HG03469 (cell line): ENCODE measurements at regions not wholly inside any gene's neighbourhood (a gene's known extent, or its start where the extent isn't known, plus 50 kb on each side); places are given as distances from the start of the nearest gene placed in this dataset.

Source experiments
- ATAC-seq: cut with Tn5 transposase; IDR thresholded peaks from one replicate; pipeline ENCODE4 v1.9.1; 2021; ENCODE audit warnings: mild to moderate bottlenecking, moderate library complexity, moderate number of reproducible peaks; ENCODE audit not compliant: unreplicated experiment

DNA sequence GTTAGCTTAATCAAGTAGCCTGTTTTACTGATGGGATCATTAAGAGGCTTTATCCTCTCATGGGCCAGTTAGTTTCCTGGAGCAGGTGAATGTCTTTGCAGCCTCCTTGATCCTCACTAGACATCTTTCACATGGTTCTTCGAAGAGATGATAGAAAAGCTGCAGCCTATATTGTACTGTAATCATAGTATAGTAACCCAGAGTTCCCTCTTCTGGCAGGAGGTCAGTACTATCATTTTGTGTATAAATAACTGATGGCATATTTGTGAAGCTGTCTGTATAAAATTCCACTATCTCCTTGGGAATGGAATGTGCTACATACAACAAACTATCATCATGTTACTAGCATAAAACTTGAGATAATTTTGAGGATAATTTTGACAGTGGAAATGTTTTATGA, 123.8 kb upstream of the PRPS1L1 start:
- no peak for ATAC-seq

GRCh38 chr7:18153183-18153748, 125.6 kb upstream of the PRPS1L1 start:
- ATAC-seq = no peak

DNA sequence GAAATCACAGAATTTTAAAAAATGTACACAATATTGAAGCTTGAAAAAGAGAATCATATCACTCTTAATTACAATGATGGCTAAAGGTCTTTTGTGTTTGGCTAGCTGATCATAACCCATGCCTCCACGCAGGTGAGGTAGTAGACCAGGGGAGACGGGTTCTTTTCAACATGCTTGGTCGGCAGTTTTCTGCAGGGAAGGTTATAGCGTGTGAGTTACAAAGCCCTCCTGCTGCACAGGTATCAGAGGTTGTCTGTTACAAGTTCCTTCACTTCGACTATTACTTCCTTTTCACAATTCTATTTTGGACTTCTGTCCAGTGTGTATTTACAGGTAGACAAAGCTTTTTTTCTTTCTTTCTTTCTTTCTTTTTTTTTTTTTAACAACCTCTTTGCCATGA, 127.1 kb upstream of the PRPS1L1 start:
- ATAC-seq = no peak

DNA sequence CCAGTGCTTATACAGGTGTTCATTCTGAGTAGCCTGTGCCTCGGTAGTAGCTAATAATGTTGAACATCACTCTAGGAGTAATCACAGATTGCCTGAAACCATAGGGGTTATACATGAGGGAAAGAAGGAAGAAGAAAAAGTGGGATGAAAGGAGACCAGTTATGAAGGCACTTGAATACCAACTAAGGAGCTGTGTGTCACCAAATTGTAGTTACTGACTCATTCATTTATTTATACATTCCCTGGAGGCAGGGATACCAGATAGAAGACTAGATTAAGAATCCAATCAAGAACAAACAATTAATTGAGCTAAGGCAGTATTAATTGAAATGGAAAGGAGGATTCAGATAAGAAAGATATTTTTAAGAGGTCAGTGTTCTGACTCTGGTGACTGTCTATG, 129.6 kb upstream of the PRPS1L1 start:
- no peak for ATAC-seq

- no peak for ATAC-seq
These were observed 135.0 kb upstream of the PRPS1L1 start for GRCh38 chr7:18162657-18163056.

- ATAC-seq = no peak
These were observed 135.4 kb upstream of the PRPS1L1 start for GRCh38 chr7:18163091-18163490.

GRCh38 chr7:18165166-18165565, 137.5 kb upstream of the PRPS1L1 start:
- no peak for ATAC-seq

DNA sequence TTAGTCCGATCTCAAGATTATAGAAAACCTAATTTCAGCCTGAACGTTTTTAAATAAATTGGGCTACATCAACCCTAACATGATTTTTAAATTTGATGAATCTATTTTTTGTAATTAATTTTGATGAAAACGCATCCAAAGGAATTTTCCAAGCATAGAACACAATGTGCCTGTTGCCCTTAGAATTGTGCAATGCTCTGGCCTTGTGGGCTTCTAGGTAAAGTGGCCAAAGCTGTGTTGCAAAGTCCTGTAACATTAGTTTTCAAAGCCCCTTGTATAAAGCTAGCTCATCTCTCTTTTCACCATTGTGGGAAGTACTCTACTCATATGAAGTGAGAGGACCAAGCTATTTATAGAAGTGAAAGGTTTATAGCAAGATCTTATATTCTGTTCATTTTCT, 138.4 kb upstream of the PRPS1L1 start:
- ATAC-seq = no peak

DNA sequence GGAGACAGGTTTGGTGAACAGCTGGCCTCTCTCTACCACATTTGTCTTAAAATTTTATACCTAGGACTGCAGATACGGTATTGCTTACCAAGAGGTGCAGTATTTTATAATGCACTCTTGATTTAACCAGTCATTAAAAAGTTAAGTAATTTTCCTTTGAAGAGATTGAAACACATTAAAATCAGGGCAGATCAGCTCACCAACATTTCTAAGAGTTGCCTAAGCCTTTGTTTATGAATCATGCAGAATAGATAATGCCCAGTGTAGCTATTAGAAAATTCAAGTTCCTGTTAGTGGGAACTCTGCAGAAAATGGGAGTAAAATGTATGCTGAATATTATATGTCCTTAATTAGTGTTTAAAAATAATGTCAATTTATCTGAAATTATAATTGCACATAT, 140.2 kb upstream of the PRPS1L1 start:
- no peak for ATAC-seq

- no peak for ATAC-seq
These were observed 147.3 kb upstream of the PRPS1L1 start for GRCh38 chr7:18174996-18175395.

- no peak for ATAC-seq
These were observed 148.3 kb upstream of the PRPS1L1 start for GRCh38 chr7:18175801-18176450.

DNA sequence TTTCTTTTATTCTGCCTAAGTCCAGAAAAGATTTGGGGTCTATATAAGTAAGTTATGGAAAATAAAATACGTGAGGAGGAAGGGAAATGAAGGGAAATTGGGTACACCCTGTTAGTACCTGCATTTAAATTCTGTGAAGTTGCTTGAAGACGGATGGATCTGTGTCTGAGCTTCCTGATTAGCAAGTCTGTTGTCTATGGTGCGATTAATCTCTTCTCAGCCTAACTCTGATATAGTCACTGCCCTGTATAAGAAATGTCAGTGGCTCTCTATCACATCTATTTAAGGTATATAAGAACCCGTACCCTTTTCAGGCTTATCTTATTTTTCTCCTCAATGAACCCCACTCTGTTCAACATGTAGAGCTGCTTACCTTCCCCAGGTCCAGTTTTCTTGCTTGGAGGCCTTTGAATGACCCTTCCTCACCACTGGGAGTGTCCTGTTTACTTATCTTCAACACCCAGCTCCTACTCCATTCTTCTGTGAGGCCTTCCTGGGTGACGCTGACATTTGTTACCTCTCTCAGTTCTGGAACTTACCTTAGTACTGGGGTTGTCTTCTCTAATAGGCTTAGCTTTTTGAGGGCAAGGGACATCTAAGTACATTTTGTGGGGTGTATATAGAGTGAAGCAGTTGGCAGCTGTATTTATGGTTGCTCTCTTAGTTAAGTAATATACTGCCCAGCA, 149.6 kb upstream of the PRPS1L1 start:
- ATAC-seq = no peak

DNA sequence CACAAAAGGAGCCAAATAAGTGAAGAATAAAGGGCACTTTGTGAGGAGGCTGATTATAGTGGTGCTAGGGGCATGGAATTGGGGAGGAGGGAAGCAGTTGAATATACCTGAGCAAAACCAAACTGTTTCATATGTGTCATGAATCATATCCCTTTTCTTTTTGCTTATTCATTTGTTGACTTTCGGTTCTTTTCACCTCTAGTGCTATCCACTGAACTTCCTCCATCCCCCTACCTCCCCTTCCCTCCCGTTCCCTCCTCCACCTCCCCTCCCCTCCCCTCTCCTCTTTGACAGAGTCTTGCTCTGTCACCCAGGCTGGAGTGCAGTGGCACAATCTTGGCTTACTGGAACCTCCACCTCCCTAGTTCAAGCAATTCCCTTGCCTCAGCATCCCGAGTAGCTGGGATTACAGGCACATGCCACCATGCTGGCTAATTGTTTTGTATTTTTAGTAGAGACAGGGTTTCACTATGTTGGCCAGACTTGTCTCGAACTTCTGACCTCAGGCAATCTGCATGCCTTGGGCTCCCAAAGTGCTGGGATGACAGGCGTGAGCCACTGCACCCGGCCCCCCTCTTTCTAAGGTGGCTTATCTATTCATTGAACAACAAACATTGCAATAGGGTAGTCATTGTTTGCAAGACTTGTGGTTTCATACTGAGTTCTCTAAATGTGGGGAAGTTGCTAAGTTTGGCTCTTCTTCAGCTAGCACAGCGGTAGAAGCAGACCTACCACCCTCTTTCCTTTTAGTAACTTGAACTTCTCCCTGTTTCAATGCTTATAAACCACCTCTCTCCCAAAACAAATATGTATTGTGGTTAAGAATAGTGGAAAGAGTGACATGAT, 150.4 kb upstream of the PRPS1L1 start:
- peak; percentile 96 for ATAC-seq

DNA sequence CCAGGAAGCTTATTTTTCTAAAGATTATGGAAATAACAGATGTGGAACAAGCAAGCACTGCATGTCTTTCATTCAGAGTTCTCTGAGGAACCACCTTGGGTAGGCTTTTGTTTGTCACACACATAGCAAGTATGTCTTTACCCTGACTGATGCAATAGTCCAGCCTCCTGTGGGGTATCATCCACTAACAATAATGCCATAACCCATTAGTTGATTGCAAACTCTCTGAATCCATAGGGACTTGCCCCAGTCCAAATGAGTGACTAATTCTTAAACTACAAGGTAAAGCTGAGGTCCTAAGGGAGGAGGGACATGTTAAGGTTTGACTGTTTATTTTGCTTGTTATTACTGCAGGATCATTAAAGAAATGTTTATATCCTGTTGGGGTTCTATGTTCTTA, 151.4 kb upstream of the PRPS1L1 start:
- no peak for ATAC-seq

GRCh38 chr7:18180685-18181084, 153.0 kb upstream of the PRPS1L1 start:
- no peak for ATAC-seq

GRCh38 chr7:18189500-18190126, 162.0 kb upstream of the PRPS1L1 start:
- ATAC-seq = no peak

DNA sequence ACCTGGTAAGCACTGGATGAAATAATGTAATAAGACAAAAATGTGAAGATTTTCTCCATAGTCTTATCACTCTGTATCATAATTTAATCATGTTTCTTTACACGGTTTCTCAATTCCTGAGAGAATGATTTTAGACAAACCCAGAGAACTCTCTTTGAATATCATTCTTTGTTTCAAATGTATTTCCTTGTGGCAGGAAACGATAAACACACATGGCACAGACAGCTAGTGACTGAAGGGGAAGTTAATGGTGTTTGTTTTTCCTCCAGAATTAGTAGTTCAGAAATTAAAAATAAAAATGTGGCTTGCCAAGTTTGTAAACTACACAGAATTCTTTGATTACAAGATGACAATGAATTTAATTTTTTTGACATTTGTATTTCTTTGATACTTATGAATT, 163.7 kb upstream of the PRPS1L1 start:
- no peak for ATAC-seq

- ATAC-seq = no peak
These were observed 164.4 kb upstream of the PRPS1L1 start for GRCh38 chr7:18191862-18192625.

- ATAC-seq = no peak
These were observed 167.0 kb upstream of the PRPS1L1 start for GRCh38 chr7:18194616-18195015.

DNA sequence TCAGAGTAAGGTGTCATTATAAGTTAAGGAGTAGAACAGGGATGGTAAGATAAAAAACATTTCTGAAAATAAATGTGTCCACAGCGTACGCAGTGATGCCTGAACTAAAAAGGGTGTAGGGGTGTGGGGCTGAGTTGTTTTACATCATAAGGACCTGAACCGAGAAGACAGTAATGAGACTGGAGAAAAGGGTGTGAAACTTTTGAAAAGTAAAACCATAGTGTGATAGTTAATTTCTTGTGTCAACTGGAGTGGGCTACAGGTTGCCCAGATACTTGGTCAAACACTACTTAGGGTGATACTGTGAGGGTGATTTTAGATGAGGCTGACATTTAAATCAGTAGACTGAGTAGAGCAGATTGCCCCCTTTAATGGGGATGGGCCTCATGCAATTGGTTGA, 169.0 kb upstream of the PRPS1L1 start:
- ATAC-seq = no peak
